AG10803 (cell line): ENCODE measurements at regions not wholly inside any gene's neighbourhood (a gene's known extent, or its start where the extent isn't known, plus 50 kb on each side); places are given as distances from the start of the nearest gene placed in this dataset.

Experiments
- DNase-seq: peaks from one replicate; pipeline ENCODE4 v3.0.0; 2010; ENCODE audit warnings: low read depth
- H3K4me3 ChIP-seq: 2 replicates; pipeline ENCODE4 v1.5.1; 2011; ENCODE audit warnings: mild to moderate bottlenecking, low read length, control low read depth
- TF ChIP-seq, protein P1 (sequence below): conservative IDR thresholded peaks from 2 replicates; pipeline ENCODE4 v1.5.1; 2011; ENCODE audit warnings: mild to moderate bottlenecking, low read length, control low read depth, inconsistent platforms

DNA sequence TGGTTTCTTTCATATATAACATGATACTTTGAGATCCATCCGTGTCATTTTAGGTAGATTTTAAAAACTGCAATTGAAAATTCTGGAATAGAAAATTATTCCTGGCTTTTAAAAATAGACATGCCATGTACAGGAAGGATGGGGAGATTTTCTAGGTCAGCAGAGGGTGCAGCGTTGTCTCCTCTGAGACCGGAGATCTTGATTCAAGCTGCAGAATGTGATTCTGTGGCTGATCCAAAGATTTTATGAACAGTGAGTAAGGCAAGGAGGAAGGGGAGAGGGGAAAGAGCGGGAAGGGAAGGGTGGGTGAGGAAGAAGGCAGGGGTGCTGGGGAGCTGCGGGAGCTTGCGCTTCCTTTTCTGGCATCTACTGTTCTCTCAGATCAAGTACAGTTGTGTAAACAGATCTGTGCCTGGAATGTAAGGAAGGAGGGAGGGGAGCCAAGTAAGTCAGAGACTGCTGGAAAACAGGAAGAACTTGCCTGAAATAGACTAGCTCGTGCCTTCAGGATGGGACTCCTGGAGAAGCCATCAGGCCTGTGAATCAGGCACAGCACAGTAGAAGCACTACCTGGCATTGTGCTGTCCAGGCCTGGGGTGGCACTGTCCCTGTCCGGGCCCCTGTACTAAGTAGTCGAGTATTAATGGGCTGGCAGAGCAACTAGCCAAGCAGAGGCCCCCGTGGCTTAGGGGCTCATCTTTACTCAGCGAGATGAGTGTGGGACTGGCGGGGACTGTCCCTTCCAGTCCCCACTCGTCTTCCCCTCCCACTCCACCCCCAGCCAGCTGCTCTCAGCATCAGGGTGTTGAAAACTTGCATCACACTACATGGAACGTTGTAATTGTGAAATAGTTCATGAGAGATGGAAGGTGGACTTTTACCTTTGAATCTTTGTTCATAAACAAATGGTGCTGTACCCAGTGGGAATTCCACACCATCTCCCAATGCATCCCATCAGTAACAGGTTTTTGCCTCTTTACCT is 163.5 kb downstream of the UXS1 start:
- peak overlapping the region; percentile 15; the same call in 1 of the 2 replicates for H3K4me3 ChIP-seq

DNA sequence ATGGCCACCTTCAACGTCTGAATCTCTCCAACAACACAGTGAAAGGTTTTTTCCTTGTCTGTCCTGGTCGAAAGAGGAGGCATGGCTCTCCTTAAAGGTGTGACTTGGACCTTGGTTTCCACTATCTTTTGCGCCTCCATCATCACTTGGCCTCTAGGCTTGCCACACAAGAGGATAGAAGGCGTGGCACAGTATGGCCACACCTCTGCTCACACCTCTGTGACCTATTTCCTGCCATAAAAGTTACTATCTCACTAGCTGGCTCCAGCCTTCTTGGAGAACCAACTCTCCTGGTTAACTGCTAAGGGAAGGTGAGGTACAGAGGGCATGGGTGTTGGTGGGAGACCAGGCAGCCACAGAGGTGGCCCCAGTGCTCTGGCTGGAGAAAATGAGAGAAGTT is 165.9 kb downstream of the UXS1 start:
- TF ChIP-seq, protein P1, sequence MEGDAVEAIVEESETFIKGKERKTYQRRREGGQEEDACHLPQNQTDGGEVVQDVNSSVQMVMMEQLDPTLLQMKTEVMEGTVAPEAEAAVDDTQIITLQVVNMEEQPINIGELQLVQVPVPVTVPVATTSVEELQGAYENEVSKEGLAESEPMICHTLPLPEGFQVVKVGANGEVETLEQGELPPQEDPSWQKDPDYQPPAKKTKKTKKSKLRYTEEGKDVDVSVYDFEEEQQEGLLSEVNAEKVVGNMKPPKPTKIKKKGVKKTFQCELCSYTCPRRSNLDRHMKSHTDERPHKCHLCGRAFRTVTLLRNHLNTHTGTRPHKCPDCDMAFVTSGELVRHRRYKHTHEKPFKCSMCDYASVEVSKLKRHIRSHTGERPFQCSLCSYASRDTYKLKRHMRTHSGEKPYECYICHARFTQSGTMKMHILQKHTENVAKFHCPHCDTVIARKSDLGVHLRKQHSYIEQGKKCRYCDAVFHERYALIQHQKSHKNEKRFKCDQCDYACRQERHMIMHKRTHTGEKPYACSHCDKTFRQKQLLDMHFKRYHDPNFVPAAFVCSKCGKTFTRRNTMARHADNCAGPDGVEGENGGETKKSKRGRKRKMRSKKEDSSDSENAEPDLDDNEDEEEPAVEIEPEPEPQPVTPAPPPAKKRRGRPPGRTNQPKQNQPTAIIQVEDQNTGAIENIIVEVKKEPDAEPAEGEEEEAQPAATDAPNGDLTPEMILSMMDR = no peak
- DNase-seq = no peak
- H3K4me3 ChIP-seq = no peak overlapping the region

More for the DNA sequence above, 163.5 kb downstream of the UXS1 start:
- TF ChIP-seq, protein P1 = no peak; the same call in 1 of the 2 replicates
- peak; percentile 89 for DNase-seq

- H3K4me3 ChIP-seq = no peak overlapping the region
- no peak for DNase-seq
- TF ChIP-seq, protein P1 = no peak
These were observed 167.6 kb downstream of the UXS1 start for GRCh38 chr2:106026271-106027190.

DNA sequence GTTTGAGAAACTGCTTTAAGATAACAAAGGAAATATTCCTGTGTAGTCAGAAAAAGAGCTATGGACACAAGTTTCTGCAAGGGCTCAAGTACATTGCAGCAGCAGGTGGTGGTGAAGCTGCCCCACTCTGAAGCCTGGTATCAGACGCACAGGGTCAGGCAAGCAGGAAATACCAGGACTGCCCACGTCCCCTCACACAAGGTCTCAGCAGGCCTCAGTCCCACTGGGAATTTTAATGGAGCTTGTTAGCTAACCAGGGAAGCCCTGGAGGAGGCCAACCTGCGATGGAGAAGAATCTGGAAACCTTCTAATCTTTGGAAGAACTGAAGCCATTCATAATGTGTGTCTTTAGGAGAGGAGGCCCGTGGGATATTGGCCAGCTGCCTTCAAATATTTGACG is 168.3 kb downstream of the UXS1 start:
- TF ChIP-seq, protein P1 = no peak

DNA sequence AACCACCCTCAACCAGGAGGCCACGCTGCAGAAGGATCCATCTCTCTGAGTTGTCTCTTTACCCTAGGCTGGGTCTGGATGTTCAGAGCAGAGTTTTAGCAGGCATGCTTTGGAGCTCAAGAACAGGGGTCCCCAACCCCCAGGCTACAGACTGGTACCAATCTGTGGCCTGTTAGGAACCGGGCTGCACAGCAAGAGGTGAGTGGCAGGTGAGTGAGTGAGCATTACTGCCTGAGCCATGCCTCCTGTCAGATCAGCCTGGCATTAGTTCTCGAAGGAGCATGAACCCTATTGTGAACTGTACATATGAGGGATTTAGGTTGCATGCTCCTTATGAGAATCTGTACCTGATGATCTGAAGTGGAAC is 172.5 kb downstream of the UXS1 start:
- no peak for DNase-seq
- no peak overlapping the region for H3K4me3 ChIP-seq
- TF ChIP-seq, protein P1 = no peak

More for the DNA sequence above, 168.3 kb downstream of the UXS1 start:
- no peak overlapping the region for H3K4me3 ChIP-seq
- no peak for DNase-seq

DNA sequence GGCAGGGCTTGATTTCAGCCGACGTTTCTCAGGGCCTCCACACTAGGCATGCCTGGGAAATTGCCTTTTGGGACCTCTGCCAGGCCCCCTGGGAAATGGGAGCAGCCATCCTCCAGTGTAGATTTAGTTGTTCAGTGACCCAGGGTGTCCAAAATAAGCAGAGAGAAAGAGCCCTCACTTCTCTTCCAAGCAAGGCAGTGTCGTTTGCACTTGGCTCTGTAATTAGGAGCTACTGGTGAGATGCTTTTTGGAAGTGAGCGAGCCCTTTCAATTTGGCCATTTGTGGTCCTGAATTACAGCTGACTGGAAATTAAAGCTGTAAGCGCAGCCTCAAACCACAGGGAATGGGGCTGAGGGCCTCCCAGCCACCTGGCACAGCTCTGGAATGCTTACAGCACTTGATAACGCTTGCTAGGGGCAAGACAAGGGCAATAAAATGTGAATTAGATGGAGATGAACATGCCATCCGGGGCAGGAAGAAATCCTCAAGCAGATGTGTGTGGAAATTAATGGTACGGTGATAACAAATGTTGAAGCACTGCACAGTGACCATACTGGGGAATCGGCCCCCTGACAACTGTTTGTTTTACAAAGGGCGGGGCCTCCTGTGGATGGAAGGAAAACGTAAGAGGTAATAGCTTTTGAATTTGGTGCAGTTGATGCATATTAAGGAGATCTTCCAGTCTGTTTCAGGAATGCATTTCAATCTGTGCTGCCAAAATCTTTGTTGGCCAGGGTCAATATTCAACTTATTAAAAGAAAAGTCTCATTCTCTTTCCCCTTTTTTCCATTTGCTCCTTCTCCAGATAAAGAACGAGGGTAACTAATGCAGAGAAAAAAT is 173.1 kb downstream of the UXS1 start:
- no peak for DNase-seq
- TF ChIP-seq, protein P1 = no peak
- no peak overlapping the region for H3K4me3 ChIP-seq
